GM19467 (cell line): ENCODE measurements at regions not wholly inside any gene's neighbourhood (a gene's known extent, or its start where the extent isn't known, plus 50 kb on each side); places are given as distances from the start of the nearest gene placed in this dataset.

Experiments
- ATAC-seq: cut with Tn5 transposase; IDR thresholded peaks from one replicate; pipeline ENCODE4 v1.9.1; 2021; ENCODE audit warnings: mild to moderate bottlenecking, moderate library complexity; ENCODE audit not compliant: unreplicated experiment

DNA sequence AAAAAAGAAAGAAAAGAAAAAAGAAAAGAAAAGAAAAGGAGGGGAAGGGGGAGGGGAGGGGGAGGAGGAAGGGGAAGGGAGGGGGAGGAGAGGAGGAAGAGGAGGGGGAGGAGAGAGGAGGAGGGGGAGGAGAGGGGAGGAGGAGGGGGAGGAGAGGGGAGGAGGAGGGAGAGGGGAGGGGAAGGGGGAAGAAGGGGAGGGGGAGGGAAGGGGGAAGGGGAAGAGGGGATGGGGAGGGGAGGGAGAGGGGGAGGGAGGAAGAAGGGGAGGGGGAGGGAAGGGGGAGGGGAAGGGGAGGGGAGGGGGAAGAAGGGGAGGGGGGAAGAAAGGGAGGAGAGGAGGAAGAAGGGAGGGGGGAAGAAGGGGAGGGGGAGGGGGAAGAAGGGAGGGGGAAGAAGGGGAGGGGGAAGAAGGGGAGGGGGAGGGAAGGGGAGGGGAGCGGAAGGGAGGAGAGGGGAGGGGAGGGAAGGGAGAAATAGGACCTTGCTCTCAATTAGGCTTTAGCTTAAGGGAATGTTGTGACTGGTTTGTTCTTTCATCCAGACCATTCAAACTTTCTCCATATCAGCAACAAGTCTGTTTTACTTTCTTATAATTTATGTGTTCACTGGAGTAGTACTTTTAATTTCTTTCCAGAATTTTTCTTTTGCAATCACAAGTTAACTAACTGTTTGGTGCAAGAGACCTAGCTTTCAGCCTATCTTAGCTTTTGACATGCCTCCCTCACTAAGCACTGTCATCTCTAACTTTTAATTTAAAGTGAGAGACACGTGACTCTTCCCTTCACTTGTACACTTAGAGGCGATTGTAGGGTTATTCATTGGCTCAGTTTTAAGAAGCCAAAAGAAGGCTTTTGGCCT lies 76.5 kb upstream of the EGLN3 start:
- no peak for ATAC-seq

DNA sequence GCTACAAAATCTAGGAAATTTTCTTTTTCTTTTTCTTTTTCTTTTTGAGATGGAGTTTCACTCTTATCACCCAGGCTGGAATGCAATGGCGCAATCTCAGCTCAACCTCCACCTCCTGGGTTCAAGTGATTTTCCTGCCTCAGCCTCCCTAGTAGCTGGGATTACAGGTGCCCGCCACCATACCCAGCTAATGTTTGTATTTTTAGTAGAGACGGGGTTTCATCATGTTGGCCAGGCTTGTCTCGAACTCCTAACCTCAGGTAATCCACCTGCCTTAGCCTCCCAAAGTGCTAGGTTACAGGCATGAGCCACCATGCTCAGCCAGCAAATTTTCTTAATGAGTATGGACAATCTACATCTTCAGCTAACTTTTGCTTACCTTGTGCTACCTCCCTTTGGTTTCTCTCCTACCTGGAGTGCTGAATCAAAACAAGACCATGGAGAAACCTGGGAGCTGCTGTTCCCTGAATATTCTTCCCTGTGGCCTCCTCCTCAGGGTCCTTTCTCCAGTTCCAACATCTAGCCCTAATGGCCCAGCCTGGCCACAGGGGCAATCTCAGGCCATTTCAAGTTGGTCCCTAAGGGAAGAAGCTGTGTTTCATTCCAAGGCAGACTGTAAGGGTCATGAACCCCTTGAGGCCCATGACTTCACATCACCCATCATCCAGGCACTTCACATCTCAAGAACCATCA lies 74.6 kb upstream of the EGLN3 start:
- ATAC-seq = no peak

DNA sequence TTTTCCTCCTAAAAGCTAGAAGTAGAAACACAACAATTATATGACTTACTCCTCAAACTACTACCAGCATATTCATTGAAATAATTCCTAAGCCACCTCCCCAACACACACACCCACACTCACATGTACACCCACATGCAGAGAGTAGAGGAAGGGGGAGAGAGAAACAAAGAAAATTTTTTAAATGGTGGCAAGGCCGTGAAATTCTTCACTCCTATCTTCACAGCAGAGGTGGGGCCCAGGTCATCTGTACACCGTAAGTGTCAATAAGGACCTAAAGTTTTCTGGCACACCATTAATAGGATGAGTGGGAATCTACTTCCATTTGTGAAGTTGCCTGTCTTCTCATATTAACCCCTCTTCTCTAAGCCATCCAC lies 73.9 kb upstream of the EGLN3 start:
- ATAC-seq = no peak

DNA sequence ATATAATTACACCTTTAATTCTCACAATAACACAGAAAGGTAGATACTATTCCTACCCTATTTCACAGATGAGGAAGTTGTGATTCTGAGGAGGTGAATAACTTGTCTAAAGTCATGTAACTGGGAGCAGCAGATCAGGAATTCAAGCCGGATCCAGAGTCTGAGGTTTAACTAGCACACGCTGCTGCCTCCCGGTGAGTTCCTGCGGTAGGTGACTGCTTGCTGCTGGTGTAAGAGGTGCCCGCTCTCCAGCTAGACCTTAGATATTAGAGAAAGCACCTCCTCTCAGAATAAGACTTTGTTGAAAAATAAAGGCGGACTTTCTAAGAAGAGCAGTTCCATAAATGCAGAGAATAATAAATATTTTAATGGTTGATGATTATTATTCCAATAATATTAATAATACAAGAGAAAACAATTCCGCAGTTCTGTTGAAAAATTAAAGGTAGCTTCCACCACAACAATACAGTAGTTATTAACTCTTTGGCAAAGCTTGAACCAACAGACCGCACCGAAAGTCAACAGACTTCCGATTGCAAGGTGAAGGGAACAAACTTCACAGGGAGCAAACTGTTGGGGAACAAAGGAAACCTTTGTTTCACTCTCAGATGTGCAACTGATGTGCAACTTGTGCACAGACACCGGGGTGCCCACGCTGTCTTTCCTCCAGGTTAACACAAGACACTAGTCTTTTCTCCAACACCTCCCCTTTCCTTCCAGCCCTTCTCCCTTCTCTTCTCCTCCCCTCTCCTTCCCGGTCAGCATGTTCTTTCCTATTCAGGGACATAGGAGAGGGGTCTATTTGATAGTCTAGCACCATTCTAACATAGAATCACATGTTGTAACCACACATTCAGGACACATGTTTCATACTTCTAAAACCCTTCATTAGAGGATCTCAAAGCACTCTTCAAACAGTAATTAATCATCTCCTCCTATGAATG lies 73.2 kb upstream of the EGLN3 start:
- ATAC-seq = no peak

DNA sequence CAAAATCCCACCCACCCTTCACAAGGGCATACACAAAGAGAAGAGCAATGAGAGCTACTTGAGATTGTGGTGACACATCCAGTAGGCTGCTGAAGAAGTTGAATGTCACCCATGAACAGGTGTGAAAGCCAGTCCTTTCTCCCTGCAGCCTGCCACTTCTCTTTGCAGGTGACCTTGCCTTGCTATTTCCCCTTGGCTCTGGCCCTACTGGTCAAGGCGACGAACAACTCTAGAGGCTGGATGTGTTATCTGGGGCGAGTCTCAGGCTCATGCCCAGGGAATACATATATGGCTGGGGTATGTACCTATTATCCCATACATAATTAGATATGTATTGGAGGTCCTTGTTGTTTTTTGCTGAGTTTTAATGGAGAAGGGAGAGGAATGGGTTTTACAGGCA lies 70.2 kb upstream of the EGLN3 start:
- ATAC-seq = no peak

DNA sequence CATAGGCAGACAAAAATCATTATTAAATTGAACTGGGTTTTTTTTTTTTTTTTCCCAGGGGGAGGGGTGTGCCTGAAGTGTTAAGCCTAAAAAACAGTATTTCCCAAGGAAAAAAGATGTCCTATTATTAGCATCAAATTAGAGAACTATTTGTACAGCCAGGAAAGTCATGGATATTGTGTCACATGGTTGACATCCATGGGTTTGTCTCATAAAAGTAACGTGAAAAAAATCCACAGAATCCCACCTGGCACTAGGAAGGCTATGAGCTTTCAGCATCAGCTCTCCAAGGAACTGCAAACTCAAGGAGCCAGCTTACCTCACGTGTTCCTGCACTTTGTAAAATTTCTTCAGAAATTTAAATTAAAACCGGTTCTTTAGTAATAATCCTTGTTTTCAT lies 69.1 kb upstream of the EGLN3 start:
- no peak for ATAC-seq

DNA sequence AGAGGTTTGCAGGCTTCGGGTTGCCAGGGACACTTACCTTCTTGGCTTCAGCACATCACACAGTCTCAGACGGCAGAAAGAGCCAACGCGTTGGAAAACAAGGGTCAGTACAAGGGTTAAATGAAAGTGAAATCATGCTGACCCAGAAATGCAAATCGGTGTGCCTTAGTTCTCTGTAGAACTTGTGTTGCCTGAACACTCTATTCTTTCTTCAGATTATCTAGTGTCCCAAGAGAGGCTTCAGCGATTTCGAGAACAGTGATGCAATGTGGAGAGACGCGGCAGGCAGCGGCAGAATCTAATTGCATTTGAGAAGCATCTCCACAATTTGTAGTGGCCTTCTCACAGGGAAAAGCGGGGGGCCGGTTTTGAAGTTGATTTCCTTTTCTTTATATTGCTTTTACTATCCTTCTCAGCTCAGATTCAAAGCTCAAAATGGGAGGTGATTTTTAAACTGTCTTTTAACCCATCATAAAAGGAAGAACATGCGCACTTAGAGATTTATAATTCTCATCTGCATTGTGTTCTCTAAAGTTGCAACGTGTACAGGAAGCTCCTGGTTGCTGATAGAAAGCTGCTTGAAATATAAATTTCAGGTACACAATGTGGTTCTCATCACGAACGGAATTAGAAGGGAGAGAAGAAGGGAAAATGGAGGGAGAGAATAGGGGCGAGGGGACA lies 67.8 kb upstream of the EGLN3 start:
- peak; percentile 49 for ATAC-seq

DNA sequence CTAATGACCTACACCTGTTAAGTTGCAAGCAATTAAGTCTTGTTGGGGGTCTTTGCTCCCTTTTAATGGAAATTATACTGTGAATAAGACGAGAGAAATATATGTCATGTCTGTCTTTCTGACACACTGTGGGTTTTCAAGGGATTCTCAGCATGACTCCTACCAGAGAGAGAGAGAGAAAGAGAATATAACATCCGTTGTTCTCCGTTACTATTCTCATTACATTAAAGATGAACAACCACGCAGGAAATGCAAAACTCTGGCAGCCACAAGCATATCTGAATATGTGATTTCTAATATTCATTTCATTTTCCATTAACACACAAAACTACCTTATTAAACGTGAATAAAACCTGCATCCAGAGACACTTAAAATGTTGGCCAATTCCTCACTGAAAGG lies 67.3 kb upstream of the EGLN3 start:
- no peak for ATAC-seq

DNA sequence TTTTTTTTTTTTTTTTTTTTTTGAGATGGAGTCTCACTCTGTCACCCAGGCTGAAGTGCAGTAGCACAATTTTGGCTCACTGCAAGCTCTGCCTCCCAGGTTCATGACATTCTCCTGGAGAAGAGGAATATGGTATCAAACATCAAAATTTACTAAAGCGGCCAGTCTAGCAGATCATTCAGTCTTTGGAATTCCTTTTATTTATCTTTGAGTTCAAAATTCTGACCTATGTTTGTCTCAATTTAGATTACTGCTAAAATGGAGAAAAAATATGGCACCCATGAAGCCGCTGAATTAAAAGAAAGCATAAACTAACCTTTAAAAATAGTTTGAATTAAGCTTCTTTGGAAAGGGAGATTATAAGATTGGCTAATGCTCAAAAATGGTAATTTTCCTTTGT lies 64.5 kb upstream of the EGLN3 start:
- no peak for ATAC-seq

DNA sequence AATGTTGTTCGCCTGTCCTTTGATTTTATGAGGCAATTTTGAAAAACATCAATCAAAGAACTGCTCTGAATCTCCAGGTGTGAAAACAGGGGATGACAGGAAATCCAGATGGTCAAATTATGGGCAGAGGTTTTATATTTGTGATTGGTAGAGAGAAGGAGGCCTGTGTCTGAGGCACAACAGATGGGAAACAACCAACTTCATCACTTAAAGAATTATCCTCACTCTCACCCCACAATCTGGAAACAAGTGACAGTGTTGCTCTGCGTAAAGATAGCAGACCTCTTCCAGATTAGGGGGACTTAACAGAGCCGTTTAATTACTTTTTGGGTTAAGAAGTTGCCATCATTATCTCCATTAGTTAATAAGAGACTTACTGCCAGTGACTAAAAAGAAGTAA lies 64.1 kb upstream of the EGLN3 start:
- ATAC-seq = no peak

DNA sequence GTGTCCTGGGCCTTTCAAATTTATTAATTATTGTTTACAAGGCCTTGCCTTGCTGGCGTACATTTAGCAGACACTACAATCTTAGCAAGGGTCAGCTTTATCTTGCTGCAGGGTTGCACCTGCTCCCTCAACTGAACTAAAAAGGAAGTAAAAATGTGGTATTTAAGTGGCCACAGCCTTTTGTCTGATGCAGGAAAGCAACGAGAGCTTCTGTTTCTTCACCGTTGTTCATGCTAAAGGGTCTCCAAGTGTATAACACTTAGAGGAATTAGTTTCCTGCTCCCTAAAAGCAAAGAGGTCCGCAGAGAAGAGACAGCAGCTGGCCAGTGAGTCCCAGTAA lies 62.8 kb upstream of the EGLN3 start:
- peak; percentile 54 for ATAC-seq

DNA sequence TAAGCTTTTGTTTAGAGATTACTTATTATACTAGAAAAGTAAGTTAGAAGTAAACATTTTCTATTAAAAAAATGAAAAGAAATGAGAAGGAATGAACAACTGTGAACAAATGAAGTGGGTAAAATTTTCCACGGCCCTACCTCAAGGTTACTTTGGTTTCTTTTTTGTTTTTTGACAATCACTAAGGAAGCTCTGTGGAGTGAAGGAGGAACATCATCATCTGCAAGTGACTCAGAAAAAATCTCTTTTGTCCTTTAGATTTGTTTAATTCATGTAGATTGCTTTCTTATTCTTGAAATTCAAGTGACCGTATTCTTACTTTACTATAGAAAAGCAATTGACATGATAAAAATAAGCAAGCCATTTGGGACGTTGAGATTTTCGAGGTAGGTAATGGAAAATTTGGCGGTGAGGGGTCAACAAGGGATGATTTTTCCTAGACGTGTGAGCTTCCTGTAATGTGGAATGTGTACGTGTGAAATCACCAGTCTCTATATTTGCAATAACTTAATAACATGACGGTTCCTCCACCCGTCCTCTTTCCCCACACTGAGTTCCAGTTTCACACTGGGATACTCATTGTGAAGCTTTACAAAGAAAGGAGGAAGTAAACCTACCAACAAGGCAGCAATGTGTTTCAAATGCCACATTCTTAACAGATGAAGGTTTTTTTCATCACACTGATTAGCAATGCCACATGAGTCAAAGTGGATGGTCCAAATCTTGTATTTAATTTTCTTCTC lies 62.3 kb upstream of the EGLN3 start:
- ATAC-seq = peak; percentile 50

DNA sequence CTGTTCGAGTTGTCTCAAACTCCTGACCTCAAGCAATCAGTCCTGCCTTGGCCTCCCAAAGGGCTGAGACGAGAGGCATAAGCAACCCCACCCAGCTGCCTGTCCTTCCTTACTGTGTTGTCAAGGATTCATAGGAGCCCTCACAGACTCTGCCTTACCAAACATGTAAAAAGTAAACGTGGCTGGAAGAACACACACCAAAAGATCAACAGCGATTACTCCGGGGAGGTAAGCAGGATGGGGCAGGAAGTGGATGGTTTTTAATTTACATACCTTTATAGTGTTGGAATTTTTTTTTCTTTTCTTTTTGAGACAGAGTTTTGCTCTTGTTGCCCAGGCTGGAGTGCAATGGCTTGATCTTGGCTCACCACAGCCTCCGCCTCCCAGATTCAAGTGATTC lies 61.5 kb upstream of the EGLN3 start:
- ATAC-seq = no peak

DNA sequence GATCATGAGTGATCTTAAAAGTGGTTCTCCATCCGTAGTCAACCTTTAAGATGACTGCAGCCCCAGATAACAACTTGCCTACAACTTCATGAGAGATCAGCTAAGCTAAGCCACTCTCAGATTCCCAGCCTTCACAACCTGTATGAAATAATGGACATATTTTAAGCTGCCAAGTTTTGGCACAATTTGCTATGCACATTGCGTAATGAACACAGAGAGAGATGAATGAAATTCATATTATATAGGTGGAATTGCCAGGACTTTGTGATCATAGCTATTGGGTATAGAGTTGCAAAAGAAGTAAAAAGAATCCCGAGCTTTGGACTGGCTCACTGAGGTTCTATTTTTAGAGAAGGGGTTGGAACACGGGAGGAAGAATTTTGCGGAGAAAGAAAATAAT lies 59.1 kb upstream of the EGLN3 start:
- ATAC-seq = no peak

DNA sequence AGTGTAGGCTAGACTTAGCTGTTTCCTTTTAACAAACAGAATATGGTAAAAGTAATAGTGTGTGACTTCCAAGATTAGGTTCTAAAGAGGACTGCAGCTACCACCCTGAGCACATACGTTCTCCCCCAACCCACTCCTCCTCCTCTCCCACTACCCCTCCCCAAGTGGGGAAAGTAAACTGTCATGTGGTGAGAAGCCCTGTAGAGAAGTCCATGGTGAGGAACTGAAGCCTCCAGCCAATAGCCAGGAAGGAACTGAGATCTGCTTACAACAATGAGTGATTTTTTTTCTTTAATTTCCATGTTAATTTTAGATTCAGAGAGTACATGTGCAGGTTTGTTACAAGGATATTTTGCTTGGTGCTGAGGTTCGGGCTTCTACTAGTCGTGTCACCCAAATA lies 57.0 kb upstream of the EGLN3 start:
- ATAC-seq = no peak

DNA sequence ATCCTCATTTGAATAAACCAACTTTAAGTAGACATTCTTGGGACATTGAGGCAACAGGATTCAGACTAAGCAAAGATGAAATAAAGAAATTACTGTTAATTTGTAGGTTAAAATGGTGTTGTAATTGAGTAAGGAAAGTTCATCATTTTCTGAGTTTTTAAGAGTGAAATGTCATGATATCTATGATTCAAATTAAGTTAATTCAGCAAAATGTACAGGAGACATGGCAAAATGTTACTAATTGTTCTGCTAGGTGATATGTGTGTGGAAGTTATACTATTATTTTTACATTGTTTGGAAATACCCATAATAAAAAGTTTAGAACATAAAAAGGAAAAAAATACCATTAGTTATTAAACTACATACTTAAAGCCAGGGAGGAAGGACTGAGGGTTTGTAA lies 55.0 kb upstream of the EGLN3 start:
- ATAC-seq = no peak

DNA sequence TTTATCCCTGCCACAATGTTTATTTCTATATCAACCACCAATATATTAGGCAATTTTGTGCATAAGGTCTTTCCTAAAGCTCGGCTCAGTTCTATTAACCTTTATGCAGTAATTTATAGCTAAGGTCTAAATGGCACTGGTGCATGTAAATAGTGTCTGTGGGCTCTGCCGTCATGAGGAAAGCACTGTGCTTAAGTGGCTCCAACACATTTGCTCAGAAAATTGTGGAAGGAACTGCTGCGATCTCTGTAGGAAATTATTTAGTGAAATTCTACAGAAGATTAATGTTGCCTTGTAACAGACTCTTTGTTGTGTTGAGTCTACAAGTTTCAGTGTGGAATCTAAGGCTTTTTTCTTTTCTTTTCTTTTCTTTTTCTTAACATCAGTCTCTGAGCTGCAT lies 54.0 kb upstream of the EGLN3 start:
- ATAC-seq = no peak

DNA sequence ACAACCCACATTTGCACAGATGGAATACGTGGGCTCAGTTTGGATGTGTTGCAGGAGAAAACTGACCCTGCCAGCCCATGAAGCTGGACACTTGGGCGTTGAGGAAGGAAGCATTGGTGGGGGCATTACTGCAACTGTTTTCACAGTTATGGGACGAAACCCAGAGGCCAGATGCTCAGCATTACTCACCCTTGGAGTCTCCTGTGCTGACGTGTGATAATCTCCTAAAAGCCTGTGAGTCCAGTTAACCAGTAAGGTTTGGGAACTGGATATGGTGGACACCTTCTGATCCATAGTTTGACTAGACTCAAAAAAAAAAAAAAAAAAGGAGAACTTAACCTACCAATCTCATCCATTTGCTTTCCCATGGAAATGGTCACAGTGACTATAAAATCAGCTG lies 52.8 kb upstream of the EGLN3 start:
- ATAC-seq = no peak

DNA sequence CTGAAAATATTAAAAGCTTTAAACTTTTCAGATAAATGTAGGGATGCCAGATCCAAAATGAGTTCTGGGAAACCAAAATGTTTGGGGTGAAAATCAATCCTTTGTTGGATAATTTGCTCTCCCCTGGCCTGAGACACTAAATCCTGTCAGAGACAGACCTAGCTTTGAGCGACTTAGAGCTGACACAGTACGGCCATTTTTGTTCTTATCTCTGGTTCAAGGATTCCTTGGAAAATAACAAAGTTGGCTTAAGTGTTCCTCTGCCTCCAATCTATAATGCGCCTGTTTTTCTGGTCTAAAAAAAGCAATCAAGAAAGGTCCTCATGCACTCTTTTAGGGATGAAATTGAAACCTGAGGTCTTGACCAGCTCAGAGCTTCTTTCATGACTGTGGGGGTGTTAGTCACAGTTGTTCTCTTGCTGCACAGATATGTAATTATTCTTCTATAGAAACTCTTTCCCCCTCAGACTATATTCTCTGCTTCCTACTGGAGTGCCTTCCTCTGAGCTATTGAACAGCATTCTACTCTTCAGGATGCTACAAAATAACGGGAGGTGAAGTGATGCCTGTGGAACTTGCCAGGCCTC lies 52.3 kb upstream of the EGLN3 start:
- ATAC-seq = no peak
